ENCODE measurements at regions not wholly inside any gene's neighbourhood (a gene's known extent, or its start where the extent isn't known, plus 50 kb on each side); places are given as distances from the start of the nearest gene placed in this dataset.

GRCh38 chr2:59662127-59662861, 891.2 kb downstream of the BCL11A start:
- DNase-seq (no peak), ATAC-seq (ENCODE audit: low read depth) (no peak)
- Mint-ChIP-seq H3K4me1 (no peaks in the 10 kb centered on the region), H3K4me3 (no peak overlapping the region), H3K27me3 (peaks cover 3% of the 10 kb centered on the region), H3K27ac (no peak overlapping the region), H3K9me3 (ENCODE audit: insufficient read depth) (no peaks in the 10 kb centered on the region)
- Histone ChIP-seq H3K27ac (ENCODE audit: low read length in 2 of 2) (no peak overlapping the region), H2AFZ (ENCODE audit: insufficient read depth, low read depth, low read length, poor library complexity, severe bottlenecking) (no peak overlapping the region), H3K4me1 (ENCODE audit: control insufficient read depth in 2 of 2, insufficient read depth in 2 of 2, low read length in 2 of 2) (no peaks in the 10 kb centered on the region), H4K20me1 (ENCODE audit: control insufficient read depth, insufficient read depth, low read length, poor library complexity, severe bottlenecking) (no peaks in the 10 kb centered on the region), H3K27me3 (replicated peaks in 1 of 4; ENCODE audit: control extremely low read depth in 1 of 4, control insufficient read depth in 3 of 4, insufficient read depth in 4 of 4, low read length in 3 of 4) (no peaks in the 10 kb centered on the region), H3K36me3 (replicated peaks in 1 of 2; ENCODE audit: control extremely low read depth in 1 of 2, control insufficient read depth in 1 of 2, extremely low read depth in 1 of 2, insufficient read depth in 2 of 2, low read length in 1 of 2) (no peaks in the 10 kb centered on the region), H3K4me2 (replicated peaks; ENCODE audit: low read depth, low read length, poor library complexity, severe bottlenecking) (no peak overlapping the region), H3K79me2 (ENCODE audit: control insufficient read depth, insufficient read depth, low read length) (no peaks in the 10 kb centered on the region), H3K9me3 (ENCODE audit: control extremely low read depth in 1 of 3, control insufficient read depth in 2 of 3, insufficient read depth in 1 of 3, low read length in 2 of 3) (no peaks in the 10 kb centered on the region), H3K9ac (ENCODE audit: low read length) (no peak overlapping the region), H3K4me3 (ENCODE audit: control extremely low read depth in 1 of 5, extremely low read depth in 1 of 5, insufficient read depth in 1 of 5, low read depth in 2 of 5, low read length in 4 of 5) (no peak overlapping the region)
- ChIA-PET CTCF (no interaction called here), POLR2A (no interaction called here)
- TF ChIP-seq CTCF (IDR thresholded peaks at IDR 0.05) (no peak), EZH2 (IDR thresholded peaks at IDR 0.05; ENCODE audit: borderline replicate concordance, insufficient read depth, low read depth, low read length, poor library complexity, severe bottlenecking) (no peak)
- WGBS (ENCODE audit: insufficient coverage): 86% methylated on average over 3 of the region's 11 CpGs
- intact Hi-C loops (cut with micrococcal nuclease): no loop called here

GRCh38 chr2:59660262-59660661, 893.2 kb downstream of the BCL11A start:
- Histone ChIP-seq H2AFZ (ENCODE audit: insufficient read depth, low read depth, low read length, poor library complexity, severe bottlenecking) (no peak overlapping the region), H4K20me1 (ENCODE audit: control insufficient read depth, insufficient read depth, low read length, poor library complexity, severe bottlenecking) (no peaks in the 10 kb centered on the region), H3K9me3 (ENCODE audit: control extremely low read depth in 1 of 3, control insufficient read depth in 2 of 3, insufficient read depth in 1 of 3, low read length in 2 of 3) (no peaks in the 10 kb centered on the region), H3K9ac (ENCODE audit: low read length) (no peak overlapping the region), H3K36me3 (replicated peaks in 1 of 2; ENCODE audit: control extremely low read depth in 1 of 2, control insufficient read depth in 1 of 2, extremely low read depth in 1 of 2, insufficient read depth in 2 of 2, low read length in 1 of 2) (no peaks in the 10 kb centered on the region), H3K79me2 (ENCODE audit: control insufficient read depth, insufficient read depth, low read length) (no peaks in the 10 kb centered on the region), H3K4me1 (ENCODE audit: control insufficient read depth in 2 of 2, insufficient read depth in 2 of 2, low read length in 2 of 2) (no peaks in the 10 kb centered on the region), H3K4me2 (replicated peaks; ENCODE audit: low read depth, low read length, poor library complexity, severe bottlenecking) (no peak overlapping the region), H3K4me3 (ENCODE audit: control extremely low read depth in 1 of 5, extremely low read depth in 1 of 5, insufficient read depth in 1 of 5, low read depth in 2 of 5, low read length in 4 of 5) (no peak overlapping the region), H3K27ac (ENCODE audit: low read length in 2 of 2) (no peak overlapping the region), H3K27me3 (replicated peaks in 1 of 4; ENCODE audit: control extremely low read depth in 1 of 4, control insufficient read depth in 3 of 4, insufficient read depth in 4 of 4, low read length in 3 of 4) (no peaks in the 10 kb centered on the region)
- Mint-ChIP-seq H3K27ac (no peak overlapping the region), H3K4me3 (no peak overlapping the region), H3K4me1 (no peaks in the 10 kb centered on the region), H3K9me3 (ENCODE audit: insufficient read depth) (no peaks in the 10 kb centered on the region), H3K27me3 (peaks cover 3% of the 10 kb centered on the region)
- POLR2A ChIA-PET: no interaction called here
- CTCF ChIA-PET: no interaction called here
- WGBS (ENCODE audit: insufficient coverage): no CpG with 5 or more reads among the region's 4 CpGs
- TF ChIP-seq EZH2 (IDR thresholded peaks at IDR 0.05; ENCODE audit: borderline replicate concordance, insufficient read depth, low read depth, low read length, poor library complexity, severe bottlenecking) (no peak), CTCF (IDR thresholded peaks at IDR 0.05) (no peak)
- intact Hi-C loops (cut with micrococcal nuclease): no loop called here
- no peak for ATAC-seq (ENCODE audit: low read depth)
- no peak for DNase-seq
